ENCODE measurements at regions not wholly inside any gene's neighbourhood (a gene's known extent, or its start where the extent isn't known, plus 50 kb on each side); places are given as distances from the start of the nearest gene placed in this dataset.
"Not testable (repeated sequence)": the region's sequence is repeated elsewhere in the genome, so short reads cannot be mapped to it uniquely, and the experiment has no call there.

- WGBS (ENCODE audit: extremely low coverage, insufficient coverage, insufficient read length) = no CpG with 5 or more reads among the region's 29 CpGs
- not testable (repeated sequence) for H4K8ac ChIP-seq (ENCODE audit: low read depth, low read length)
Observed at GRCh38 chr17:27089079-27089928, 204.6 kb upstream of the WSB1 start.

GRCh38 chr17:27089929-27090247 is 204.0 kb upstream of the WSB1 start:
- no peak overlapping the region for H4K12ac ChIP-seq (ENCODE audit: low read depth, low read length)
- no peak overlapping the region for H4K91ac ChIP-seq (ENCODE audit: low read depth, low read length)
- no peak overlapping the region for H2BK12ac ChIP-seq (ENCODE audit: low read length)
- no peak overlapping the region for H3K4me2 ChIP-seq (ENCODE audit: low read length)
- no CpG with 5 or more reads among the region's 1 CpG for WGBS (ENCODE audit: extremely low coverage, insufficient coverage, insufficient read length)
- no peaks in the 10 kb centered on the region for H3K4me1 ChIP-seq (ENCODE audit: control insufficient read depth in 1 of 2, insufficient read depth in 2 of 2, low read length in 2 of 2)
- H3K27me3 ChIP-seq (ENCODE audit: insufficient read depth, low read length) = no peaks in the 10 kb centered on the region
- no peak overlapping the region for H2BK5ac ChIP-seq (ENCODE audit: low read depth, low read length, poor library complexity)
- no peaks in the 10 kb centered on the region for H3K79me1 ChIP-seq (ENCODE audit: low read length)
- no peak for DNase-seq
- no peak overlapping the region for H3K27ac ChIP-seq (ENCODE audit: low read depth, low read length)
- H3K4me3 ChIP-seq (ENCODE audit: low read depth, low read length) = no peak overlapping the region
- no peak overlapping the region for H2BK120ac ChIP-seq (ENCODE audit: insufficient read depth, low read length, poor library complexity)
- H4K8ac ChIP-seq (ENCODE audit: low read depth, low read length) = no peak overlapping the region
- H3K9me3 ChIP-seq (ENCODE audit: insufficient read depth, low read depth, low read length) = peaks cover 26% of the 10 kb centered on the region
- no peak overlapping the region for H2AFZ ChIP-seq (ENCODE audit: insufficient read depth, low read length, poor library complexity)
- H3K18ac ChIP-seq (ENCODE audit: low read length) = no peak overlapping the region
- no peak overlapping the region for H3K14ac ChIP-seq (ENCODE audit: low read length)
- H2AK5ac ChIP-seq (ENCODE audit: low read length) = no peak overlapping the region
- H3K36me3 ChIP-seq (ENCODE audit: control insufficient read depth in 1 of 2, insufficient read depth in 2 of 2, low read length in 2 of 2) = no peaks in the 10 kb centered on the region
- no peak overlapping the region for H3K23ac ChIP-seq (ENCODE audit: low read length)
- H3K4ac ChIP-seq (ENCODE audit: low read depth, low read length) = no peak overlapping the region
- H3K79me2 ChIP-seq (ENCODE audit: control insufficient read depth, insufficient read depth, low read length, poor library complexity) = no peaks in the 10 kb centered on the region
- H3K9ac ChIP-seq (ENCODE audit: low read length) = no peak overlapping the region

More at GRCh38 chr17:27089079-27089928, 204.6 kb upstream of the WSB1 start:
- not testable (repeated sequence) for H3K9ac ChIP-seq (ENCODE audit: low read length); H3K79me1 ChIP-seq (ENCODE audit: low read length); H2AK5ac ChIP-seq (ENCODE audit: low read length); H3K4me2 ChIP-seq (ENCODE audit: low read length); H3K36me3 ChIP-seq (ENCODE audit: control insufficient read depth in 1 of 2, insufficient read depth in 2 of 2, low read length in 2 of 2); H2BK5ac ChIP-seq (ENCODE audit: low read depth, low read length, poor library complexity); H3K4ac ChIP-seq (ENCODE audit: low read depth, low read length); H4K91ac ChIP-seq (ENCODE audit: low read depth, low read length); H3K18ac ChIP-seq (ENCODE audit: low read length); H3K4me3 ChIP-seq (ENCODE audit: low read depth, low read length); H3K27ac ChIP-seq (ENCODE audit: low read depth, low read length); H2BK12ac ChIP-seq (ENCODE audit: low read length); H3K27me3 ChIP-seq (ENCODE audit: insufficient read depth, low read length); H3K79me2 ChIP-seq (ENCODE audit: control insufficient read depth, insufficient read depth, low read length, poor library complexity); H2BK120ac ChIP-seq (ENCODE audit: insufficient read depth, low read length, poor library complexity); H3K23ac ChIP-seq (ENCODE audit: low read length); DNase-seq; H2AFZ ChIP-seq (ENCODE audit: insufficient read depth, low read length, poor library complexity); H3K14ac ChIP-seq (ENCODE audit: low read length); H3K4me1 ChIP-seq (ENCODE audit: control insufficient read depth in 1 of 2, insufficient read depth in 2 of 2, low read length in 2 of 2); H4K12ac ChIP-seq (ENCODE audit: low read depth, low read length)
- peaks cover 26% of the 10 kb centered on the region for H3K9me3 ChIP-seq (ENCODE audit: insufficient read depth, low read depth, low read length)

DNA sequence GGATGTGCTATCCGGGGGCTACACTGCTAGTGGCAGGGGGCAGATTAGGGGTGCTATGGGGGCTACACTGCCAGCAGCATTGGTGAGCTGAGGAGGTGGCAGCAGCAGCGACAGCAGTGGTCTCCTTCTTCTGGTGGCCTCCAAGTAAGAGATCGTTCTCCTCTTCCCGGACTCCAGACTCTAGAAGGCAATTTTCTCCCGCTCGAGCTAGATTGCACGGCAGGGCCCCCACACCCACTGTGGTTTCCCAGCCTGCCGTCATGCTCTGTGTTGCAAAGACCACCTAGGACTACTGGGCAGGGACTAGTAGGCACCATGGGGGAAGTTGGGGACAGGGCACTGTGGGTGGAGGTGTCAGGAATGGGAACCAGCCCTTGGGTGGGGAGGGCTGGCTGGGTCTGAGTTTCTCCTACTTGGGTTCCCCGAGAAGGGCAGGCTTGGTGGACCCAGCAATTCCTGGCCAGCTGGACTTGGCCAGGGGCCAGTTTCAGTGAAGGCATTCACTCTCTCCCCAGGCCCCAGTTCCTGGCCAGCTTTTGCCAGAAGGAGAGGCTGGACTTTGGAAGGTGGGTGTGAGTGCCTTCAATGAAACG is 203.4 kb upstream of the WSB1 start:
- not testable (repeated sequence) for H2BK12ac ChIP-seq (ENCODE audit: low read length); DNase-seq
- no CpG with 5 or more reads among the region's 10 CpGs for WGBS (ENCODE audit: extremely low coverage, insufficient coverage, insufficient read length)

DNA sequence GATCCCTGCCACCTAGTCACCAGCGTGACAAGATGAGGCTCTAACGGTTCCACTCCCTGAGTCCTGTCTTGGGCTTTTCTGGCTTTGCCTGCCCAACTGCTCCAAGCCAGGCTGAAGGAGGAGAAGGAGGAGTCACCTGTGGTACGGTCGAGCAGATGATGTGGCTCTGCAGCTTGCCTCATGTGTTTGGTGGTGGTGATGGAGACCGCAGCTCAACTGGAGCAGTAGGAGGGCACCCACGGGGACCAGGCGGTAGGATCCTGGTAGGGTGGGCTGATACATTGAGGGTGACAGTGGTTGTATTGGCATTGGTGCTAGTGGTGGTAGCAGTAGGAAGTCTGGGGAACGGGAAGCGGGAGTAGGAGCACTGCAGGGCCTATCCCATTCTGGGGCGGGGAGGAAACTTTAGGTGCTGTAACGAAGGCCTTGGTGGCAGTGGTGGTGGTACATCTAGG is 202.8 kb upstream of the WSB1 start:
- H4K8ac ChIP-seq (ENCODE audit: low read depth, low read length) = no peak overlapping the region
- H3K4ac ChIP-seq (ENCODE audit: low read depth, low read length) = no peak overlapping the region
- peaks cover 26% of the 10 kb centered on the region for H3K9me3 ChIP-seq (ENCODE audit: insufficient read depth, low read depth, low read length)
- no peak overlapping the region for H3K23ac ChIP-seq (ENCODE audit: low read length)
- no peak for DNase-seq
- H4K12ac ChIP-seq (ENCODE audit: low read depth, low read length) = no peak overlapping the region
- no peaks in the 10 kb centered on the region for H3K4me1 ChIP-seq (ENCODE audit: control insufficient read depth in 1 of 2, insufficient read depth in 2 of 2, low read length in 2 of 2)
- no CpG with 5 or more reads among the region's 11 CpGs for WGBS (ENCODE audit: extremely low coverage, insufficient coverage, insufficient read length)
- no peak overlapping the region for H3K9ac ChIP-seq (ENCODE audit: low read length)
- no peaks in the 10 kb centered on the region for H3K79me2 ChIP-seq (ENCODE audit: control insufficient read depth, insufficient read depth, low read length, poor library complexity)
- H2AK5ac ChIP-seq (ENCODE audit: low read length) = no peak overlapping the region
- no peaks in the 10 kb centered on the region for H3K27me3 ChIP-seq (ENCODE audit: insufficient read depth, low read length)
- H3K36me3 ChIP-seq (ENCODE audit: control insufficient read depth in 1 of 2, insufficient read depth in 2 of 2, low read length in 2 of 2) = no peaks in the 10 kb centered on the region
- H2AFZ ChIP-seq (ENCODE audit: insufficient read depth, low read length, poor library complexity) = no peak overlapping the region
- H2BK5ac ChIP-seq (ENCODE audit: low read depth, low read length, poor library complexity) = no peak overlapping the region
- no peak overlapping the region for H3K14ac ChIP-seq (ENCODE audit: low read length)
- no peak overlapping the region for H3K4me3 ChIP-seq (ENCODE audit: low read depth, low read length)
- no peak overlapping the region for H4K91ac ChIP-seq (ENCODE audit: low read depth, low read length)
- no peak overlapping the region for H2BK12ac ChIP-seq (ENCODE audit: low read length)
- no peak overlapping the region for H3K27ac ChIP-seq (ENCODE audit: low read depth, low read length)
- no peaks in the 10 kb centered on the region for H3K79me1 ChIP-seq (ENCODE audit: low read length)
- H3K18ac ChIP-seq (ENCODE audit: low read length) = no peak overlapping the region
- no peak overlapping the region for H3K4me2 ChIP-seq (ENCODE audit: low read length)
- H2BK120ac ChIP-seq (ENCODE audit: insufficient read depth, low read length, poor library complexity) = no peak overlapping the region

More for the DNA sequence above, 203.4 kb upstream of the WSB1 start:
- not testable (repeated sequence) for H3K23ac ChIP-seq (ENCODE audit: low read length); H3K18ac ChIP-seq (ENCODE audit: low read length); H4K8ac ChIP-seq (ENCODE audit: low read depth, low read length); H2AK5ac ChIP-seq (ENCODE audit: low read length); H2AFZ ChIP-seq (ENCODE audit: insufficient read depth, low read length, poor library complexity); H3K27ac ChIP-seq (ENCODE audit: low read depth, low read length); H3K36me3 ChIP-seq (ENCODE audit: control insufficient read depth in 1 of 2, insufficient read depth in 2 of 2, low read length in 2 of 2); H4K91ac ChIP-seq (ENCODE audit: low read depth, low read length); H3K4me2 ChIP-seq (ENCODE audit: low read length); H3K4me1 ChIP-seq (ENCODE audit: control insufficient read depth in 1 of 2, insufficient read depth in 2 of 2, low read length in 2 of 2); H3K27me3 ChIP-seq (ENCODE audit: insufficient read depth, low read length); H3K4ac ChIP-seq (ENCODE audit: low read depth, low read length); H2BK5ac ChIP-seq (ENCODE audit: low read depth, low read length, poor library complexity); H3K4me3 ChIP-seq (ENCODE audit: low read depth, low read length); H3K14ac ChIP-seq (ENCODE audit: low read length); H3K9ac ChIP-seq (ENCODE audit: low read length); H3K79me2 ChIP-seq (ENCODE audit: control insufficient read depth, insufficient read depth, low read length, poor library complexity); H2BK120ac ChIP-seq (ENCODE audit: insufficient read depth, low read length, poor library complexity); H4K12ac ChIP-seq (ENCODE audit: low read depth, low read length); H3K79me1 ChIP-seq (ENCODE audit: low read length)
- H3K9me3 ChIP-seq (ENCODE audit: insufficient read depth, low read depth, low read length) = peaks cover 26% of the 10 kb centered on the region
